Parathyroid adenoma (tissue), 2 donors: ENCODE measurements at regions not wholly inside any gene's neighbourhood (a gene's known extent, or its start where the extent isn't known, plus 50 kb on each side); places are given as distances from the start of the nearest gene placed in this dataset.

ENCODE experiments used
- H2AFZ ChIP-seq: fragments of 300-600 bp; sonication (generic); one replicate; pipeline ENCODE4 v1.7.0; 2017; ENCODE audit warnings: antibody characterized with exemption, mild to moderate bottlenecking
- H3K27ac ChIP-seq: fragments of 300-600 bp; sonication (generic); one replicate; pipeline ENCODE4 v1.7.0; 2017
- H3K27me3 ChIP-seq: fragments of 300-600 bp; sonication (generic); one replicate; pipeline ENCODE4 v1.7.0; 2017; ENCODE audit warnings: low read length; ENCODE audit not compliant: control insufficient read depth, insufficient read depth
- H3K36me3 ChIP-seq: fragments of 300-600 bp; sonication (generic); one replicate; pipeline ENCODE4 v1.7.0; 2017; ENCODE audit warnings: low read length; ENCODE audit not compliant: control insufficient read depth, insufficient read depth
- H3K4me1 ChIP-seq: fragments of 300-600 bp; sonication (generic); one replicate; pipeline ENCODE4 v1.7.0; 2017; ENCODE audit warnings: control low read depth
- H3K4me2 ChIP-seq: fragments of 300-600 bp; sonication (generic); one replicate; pipeline ENCODE4 v1.7.0; 2017; ENCODE audit warnings: low read length
- H3K4me3 ChIP-seq: fragments of 300-600 bp; sonication (generic); one replicate; pipeline ENCODE4 v1.7.0; 2017; ENCODE audit warnings: low read depth, low read length
- H3K79me2 ChIP-seq: fragments of 300-600 bp; sonication (generic); one replicate; pipeline ENCODE4 v1.7.0; 2017; ENCODE audit warnings: control low read depth
- H3K9ac ChIP-seq: fragments of 300-600 bp; sonication (generic); one replicate; pipeline ENCODE4 v1.7.0; 2017; ENCODE audit warnings: mild to moderate bottlenecking
- H3K9me3 ChIP-seq: fragments of 300-600 bp; sonication (generic); one replicate; pipeline ENCODE4 v1.7.0; 2017; ENCODE audit warnings: low read length; ENCODE audit not compliant: control insufficient read depth
- TF ChIP-seq, protein P1 (sequence below): fragments of 300-600 bp; sonication (generic); IDR thresholded peaks from one replicate; pipeline ENCODE4 v1.7.0; 2017; ENCODE audit warnings: antibody characterized with exemption, mild to moderate bottlenecking
- donor health status: primary hyperparathyroidism.

DNA sequence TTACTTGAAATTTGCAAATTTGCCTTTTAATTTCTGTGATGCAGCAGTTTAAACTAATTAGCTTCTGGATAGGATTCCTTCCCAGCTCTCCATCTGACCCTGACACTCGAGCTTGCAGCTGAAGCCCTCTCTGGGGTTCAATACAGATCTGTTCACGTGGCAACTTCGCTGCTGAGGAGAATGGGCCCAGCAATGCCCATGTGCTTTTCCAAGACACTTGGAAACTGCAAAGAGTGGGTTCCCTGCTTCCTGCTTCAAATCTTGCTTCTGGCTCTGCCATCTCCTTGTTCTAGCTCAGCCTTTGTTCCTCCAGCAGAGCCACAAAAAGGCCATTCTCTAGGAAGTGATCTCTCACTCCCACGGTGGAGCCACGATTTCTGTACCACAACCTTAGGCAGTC lies 50.0 kb upstream of the IRX6 start:
- Histone ChIP-seq H3K4me2 (no peak overlapping the region), H3K27ac (no peak overlapping the region), H2AFZ (no peak overlapping the region), H3K4me1 (no peaks in the 10 kb centered on the region), H3K9me3 (no peaks in the 10 kb centered on the region), H3K9ac (no peak overlapping the region), H3K36me3 (no peaks in the 10 kb centered on the region), H3K4me3 (no peak overlapping the region), H3K27me3 (no peaks in the 10 kb centered on the region), H3K79me2 (no peaks in the 10 kb centered on the region)
- TF ChIP-seq, protein P1, sequence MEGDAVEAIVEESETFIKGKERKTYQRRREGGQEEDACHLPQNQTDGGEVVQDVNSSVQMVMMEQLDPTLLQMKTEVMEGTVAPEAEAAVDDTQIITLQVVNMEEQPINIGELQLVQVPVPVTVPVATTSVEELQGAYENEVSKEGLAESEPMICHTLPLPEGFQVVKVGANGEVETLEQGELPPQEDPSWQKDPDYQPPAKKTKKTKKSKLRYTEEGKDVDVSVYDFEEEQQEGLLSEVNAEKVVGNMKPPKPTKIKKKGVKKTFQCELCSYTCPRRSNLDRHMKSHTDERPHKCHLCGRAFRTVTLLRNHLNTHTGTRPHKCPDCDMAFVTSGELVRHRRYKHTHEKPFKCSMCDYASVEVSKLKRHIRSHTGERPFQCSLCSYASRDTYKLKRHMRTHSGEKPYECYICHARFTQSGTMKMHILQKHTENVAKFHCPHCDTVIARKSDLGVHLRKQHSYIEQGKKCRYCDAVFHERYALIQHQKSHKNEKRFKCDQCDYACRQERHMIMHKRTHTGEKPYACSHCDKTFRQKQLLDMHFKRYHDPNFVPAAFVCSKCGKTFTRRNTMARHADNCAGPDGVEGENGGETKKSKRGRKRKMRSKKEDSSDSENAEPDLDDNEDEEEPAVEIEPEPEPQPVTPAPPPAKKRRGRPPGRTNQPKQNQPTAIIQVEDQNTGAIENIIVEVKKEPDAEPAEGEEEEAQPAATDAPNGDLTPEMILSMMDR, result no peak
